GM23338 (cell line): ENCODE measurements at regions not wholly inside any gene's neighbourhood (a gene's known extent, or its start where the extent isn't known, plus 50 kb on each side); places are given as distances from the start of the nearest gene placed in this dataset.

ENCODE experiments used
- ATAC-seq: fragments of 200-7000 bp; cut with Tn5 transposase; 3 replicates; pipeline ENCODE4 v1.9.1; 2020
- DNase-seq: peaks from one replicate; pipeline ENCODE4 v3.0.0-alpha.2; 2015; ENCODE audit warnings: low spot score
- H2AFZ ChIP-seq: fragments of 200-600 bp; sonication (generic); 2 replicates; pipeline ENCODE4 v1.8.0; 2016; ENCODE audit warnings: antibody characterized with exemption, mild to moderate bottlenecking, moderate library complexity
- H3F3A ChIP-seq: fragments of 200-600 bp; sonication (generic); replicated peaks from 2 replicates; pipeline ENCODE4 v1.8.0; 2017; ENCODE audit warnings: antibody characterized with exemption, mixed run types, low read depth
- H3K27ac ChIP-seq: fragments of 200-600 bp; sonication (generic); 2 replicates; pipeline ENCODE4 v1.6.1; 2016; ENCODE audit warnings: low read depth
- H3K27me3 ChIP-seq: fragments of 200-600 bp; sonication (generic); 2 replicates; pipeline ENCODE4 v1.8.0; 2016; ENCODE audit warnings: mild to moderate bottlenecking, mixed run types, moderate library complexity; ENCODE audit not compliant: insufficient read depth
- H3K36me3 ChIP-seq: fragments of 200-600 bp; sonication (generic); 2 replicates; pipeline ENCODE4 v1.8.0; 2016; ENCODE audit warnings: mild to moderate bottlenecking; ENCODE audit not compliant: insufficient read depth
- H3K4me1 ChIP-seq: fragments of 200-600 bp; sonication (generic); 2 replicates; pipeline ENCODE4 v1.8.0; 2016; ENCODE audit warnings: mild to moderate bottlenecking, moderate library complexity; ENCODE audit not compliant: insufficient read depth
- H3K4me2 ChIP-seq: fragments of 200-600 bp; sonication (generic); 2 replicates; pipeline ENCODE4 v1.7.1; 2017; ENCODE audit warnings: mixed run types
- H3K4me3 ChIP-seq: fragments of 200-600 bp; sonication (generic); 2 replicates; pipeline ENCODE4 v1.6.1; 2016; ENCODE audit warnings: mixed run types
- H3K79me2 ChIP-seq: fragments of 200-600 bp; sonication (generic); replicated peaks from 2 replicates; pipeline ENCODE4 v1.8.0; 2017; ENCODE audit warnings: mild to moderate bottlenecking; ENCODE audit not compliant: insufficient read depth
- H3K9me2 ChIP-seq: fragments of 200-600 bp; sonication (generic); 2 replicates; pipeline ENCODE4 v1.8.0; 2017; ENCODE audit not compliant: insufficient read depth
- H4K20me1 ChIP-seq: fragments of 200-600 bp; sonication (generic); replicated peaks from 2 replicates; pipeline ENCODE4 v1.8.0; 2017; ENCODE audit warnings: mild to moderate bottlenecking; ENCODE audit not compliant: insufficient read depth
- H3K27ac Mint-ChIP-seq: 2 replicates; pipeline ENCODE4 v1.8.0; 2020; ENCODE audit warnings: inconsistent platforms, mild to moderate bottlenecking, moderate library complexity, mixed read lengths
- H3K27me3 Mint-ChIP-seq: 3 replicates; pipeline ENCODE4 v1.8.0; 2022; ENCODE audit warnings: low read depth, mild to moderate bottlenecking, moderate library complexity, mixed read lengths, inconsistent platforms; ENCODE audit not compliant: insufficient read depth, poor library complexity
- H3K36me3 Mint-ChIP-seq: 3 replicates; pipeline ENCODE4 v1.8.0; 2021; ENCODE audit warnings: low read depth, mild to moderate bottlenecking, inconsistent platforms, moderate library complexity, mixed read lengths
- H3K4me1 Mint-ChIP-seq: 3 replicates; pipeline ENCODE4 v1.8.0; 2020; ENCODE audit warnings: mild to moderate bottlenecking, inconsistent platforms, mixed read lengths
- H3K4me3 Mint-ChIP-seq: 3 replicates; pipeline ENCODE4 v1.8.0; 2021; ENCODE audit warnings: moderate library complexity, mild to moderate bottlenecking, inconsistent platforms, mixed read lengths
- H3K9me3 Mint-ChIP-seq: 3 replicates; pipeline ENCODE4 v1.8.0; 2020; ENCODE audit warnings: moderate library complexity, mild to moderate bottlenecking, inconsistent platforms, mixed read lengths
- CREB1 ChIP-seq: fragments of 250-450 bp; sonication (Bioruptor Pico); IDR thresholded peaks from 2 replicates; pipeline ENCODE4 v1.5.0; 2020; ENCODE audit warnings: low read depth, mild to moderate bottlenecking, moderate library complexity
- EZH2 ChIP-seq: fragments of 200-600 bp; sonication (generic); IDR thresholded peaks from one replicate; pipeline ENCODE4 v1.8.0; 2017; ENCODE audit warnings: antibody characterized with exemption, mild to moderate bottlenecking, low read depth; ENCODE audit not compliant: unreplicated experiment
- EZH2phosphoT487 ChIP-seq: fragments of 200-600 bp; sonication (generic); IDR thresholded peaks from one replicate; pipeline ENCODE4 v1.8.1; 2018; ENCODE audit warnings: antibody characterized with exemption; ENCODE audit not compliant: unreplicated experiment
- JUNB ChIP-seq: IDR thresholded peaks from one replicate; pipeline ENCODE4 v1.6.1; 2016; ENCODE audit warnings: antibody characterized with exemption; ENCODE audit not compliant: unreplicated experiment
- NANOG ChIP-seq: IDR thresholded peaks from 2 replicates; pipeline ENCODE4 v1.6.1; 2016; ENCODE audit warnings: antibody characterized with exemption, borderline replicate concordance
- POLR2AphosphoS5 ChIP-seq: IDR thresholded peaks from 2 replicates; pipeline ENCODE4 v1.6.1; 2016; ENCODE audit warnings: antibody characterized with exemption, low read depth
- STAT1 ChIP-seq: IDR thresholded peaks from one replicate; pipeline ENCODE4 v1.6.1; 2016; ENCODE audit warnings: antibody characterized with exemption; ENCODE audit not compliant: unreplicated experiment
- ZNF114 ChIP-seq: fragments of 250-450 bp; sonication (Bioruptor Pico); IDR thresholded peaks from 2 replicates; pipeline ENCODE4 v1.5.0; 2020; ENCODE audit warnings: mild to moderate bottlenecking, moderate library complexity
- ZNF331 ChIP-seq: fragments of 250-450 bp; sonication (Bioruptor Pico); IDR thresholded peaks from 2 replicates; pipeline ENCODE4 v1.5.0; 2020; ENCODE audit warnings: low read depth, mild to moderate bottlenecking, moderate library complexity
- TF ChIP-seq, protein P1 (sequence below): IDR thresholded peaks from one replicate; pipeline ENCODE4 v1.6.1; 2018; ENCODE audit warnings: antibody characterized with exemption; ENCODE audit not compliant: unreplicated experiment
- TF ChIP-seq, protein P2 (sequence below): IDR thresholded peaks from 2 replicates; pipeline ENCODE4 v1.6.1; 2016; ENCODE audit warnings: antibody characterized with exemption
- TF ChIP-seq, protein P3 (sequence below), 2 experiments: fragments of 200-600 bp in 1 of 2; sonication (generic) in 1 of 2; conservative IDR thresholded peaks; 2 replicates each; pipeline versions ENCODE4 v1.5.1 to v1.6.1; 2016 to 2017; ENCODE audit warnings: antibody characterized with exemption in 2 of 2, low read depth in 2 of 2, mild to moderate bottlenecking in 2 of 2, moderate library complexity in 1 of 2
- TF ChIP-seq, protein P4 (sequence below): fragments of 250-450 bp; sonication (Bioruptor Pico); IDR thresholded peaks from 2 replicates; pipeline ENCODE4 v1.5.0; 2020; ENCODE audit warnings: mild to moderate bottlenecking, moderate library complexity

DNA sequence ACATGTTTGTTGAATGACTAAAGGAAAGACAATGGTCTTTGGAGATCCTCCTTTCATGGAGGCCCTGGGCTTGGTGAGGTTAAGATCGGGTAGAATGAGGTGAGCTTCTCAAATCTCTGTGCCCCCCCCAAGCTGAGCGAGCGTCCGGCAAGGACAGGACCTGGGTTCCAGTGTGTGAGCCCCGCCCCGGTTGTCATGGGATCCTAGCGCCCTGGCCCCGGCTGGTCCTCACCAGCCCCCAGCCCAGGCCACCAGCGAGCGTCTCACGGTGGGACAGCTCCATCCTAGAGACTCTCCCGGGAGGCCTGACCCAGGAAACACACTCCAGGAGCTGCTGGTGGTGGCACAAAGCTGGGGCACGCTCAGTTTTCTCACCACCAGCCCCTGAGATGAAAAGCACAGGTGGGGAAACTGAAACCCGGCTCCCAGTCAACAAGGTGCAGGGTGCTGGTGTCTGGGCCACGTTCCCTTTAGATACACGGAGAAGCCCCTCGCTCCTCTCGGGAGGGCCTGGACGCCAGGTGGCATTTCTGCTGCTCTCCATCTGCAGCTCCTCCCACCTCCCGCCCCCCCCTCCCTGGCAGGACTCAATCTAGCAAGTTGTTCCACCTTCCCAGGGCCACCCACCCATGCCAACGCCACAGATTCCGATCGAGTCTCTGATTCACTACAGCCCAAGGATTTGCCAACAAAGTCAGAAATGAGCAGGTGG, 131.3 kb upstream of the PPP1R26 start:
- Mint-ChIP-seq H3K36me3 (no peaks in the 10 kb centered on the region), H3K27me3 (peaks cover 10% of the 10 kb centered on the region), H3K9me3 (no peaks in the 10 kb centered on the region; the same call in 1 of the 3 replicates), H3K4me1 (no peaks in the 10 kb centered on the region; the same call in 2 of the 3 replicates), H3K4me3 (no peak overlapping the region), H3K27ac (no peak overlapping the region)
- Histone ChIP-seq H3K9me2 (no peaks in the 10 kb centered on the region), H3K4me3 (no peak overlapping the region), H4K20me1 (no peaks in the 10 kb centered on the region), H3K4me1 (no peaks in the 10 kb centered on the region), H3K27ac (no peak overlapping the region), H3K27me3 (no peaks in the 10 kb centered on the region), H2AFZ (no peak overlapping the region), H3K36me3 (no peaks in the 10 kb centered on the region), H3K79me2 (no peaks in the 10 kb centered on the region), H3K4me2 (no peak overlapping the region), H3F3A (0 out of 2 replicates have a peak, but pooled peaks cover 3% of the 10 kb centered on the region)
- ATAC-seq = no peak
- TF ChIP-seq CREB1 (CRISPR knock-in tag) (no peak), STAT1 (no peak), POLR2AphosphoS5 (no peak), EZH2phosphoT487 (no peak), JUNB (no peak), NANOG (no peak), ZNF331 (CRISPR knock-in tag) (no peak), ZNF114 (CRISPR knock-in tag) (no peak), EZH2 (no peak)
- TF ChIP-seq, protein P1, sequence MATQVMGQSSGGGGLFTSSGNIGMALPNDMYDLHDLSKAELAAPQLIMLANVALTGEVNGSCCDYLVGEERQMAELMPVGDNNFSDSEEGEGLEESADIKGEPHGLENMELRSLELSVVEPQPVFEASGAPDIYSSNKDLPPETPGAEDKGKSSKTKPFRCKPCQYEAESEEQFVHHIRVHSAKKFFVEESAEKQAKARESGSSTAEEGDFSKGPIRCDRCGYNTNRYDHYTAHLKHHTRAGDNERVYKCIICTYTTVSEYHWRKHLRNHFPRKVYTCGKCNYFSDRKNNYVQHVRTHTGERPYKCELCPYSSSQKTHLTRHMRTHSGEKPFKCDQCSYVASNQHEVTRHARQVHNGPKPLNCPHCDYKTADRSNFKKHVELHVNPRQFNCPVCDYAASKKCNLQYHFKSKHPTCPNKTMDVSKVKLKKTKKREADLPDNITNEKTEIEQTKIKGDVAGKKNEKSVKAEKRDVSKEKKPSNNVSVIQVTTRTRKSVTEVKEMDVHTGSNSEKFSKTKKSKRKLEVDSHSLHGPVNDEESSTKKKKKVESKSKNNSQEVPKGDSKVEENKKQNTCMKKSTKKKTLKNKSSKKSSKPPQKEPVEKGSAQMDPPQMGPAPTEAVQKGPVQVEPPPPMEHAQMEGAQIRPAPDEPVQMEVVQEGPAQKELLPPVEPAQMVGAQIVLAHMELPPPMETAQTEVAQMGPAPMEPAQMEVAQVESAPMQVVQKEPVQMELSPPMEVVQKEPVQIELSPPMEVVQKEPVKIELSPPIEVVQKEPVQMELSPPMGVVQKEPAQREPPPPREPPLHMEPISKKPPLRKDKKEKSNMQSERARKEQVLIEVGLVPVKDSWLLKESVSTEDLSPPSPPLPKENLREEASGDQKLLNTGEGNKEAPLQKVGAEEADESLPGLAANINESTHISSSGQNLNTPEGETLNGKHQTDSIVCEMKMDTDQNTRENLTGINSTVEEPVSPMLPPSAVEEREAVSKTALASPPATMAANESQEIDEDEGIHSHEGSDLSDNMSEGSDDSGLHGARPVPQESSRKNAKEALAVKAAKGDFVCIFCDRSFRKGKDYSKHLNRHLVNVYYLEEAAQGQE = no peak
- TF ChIP-seq, protein P2, sequence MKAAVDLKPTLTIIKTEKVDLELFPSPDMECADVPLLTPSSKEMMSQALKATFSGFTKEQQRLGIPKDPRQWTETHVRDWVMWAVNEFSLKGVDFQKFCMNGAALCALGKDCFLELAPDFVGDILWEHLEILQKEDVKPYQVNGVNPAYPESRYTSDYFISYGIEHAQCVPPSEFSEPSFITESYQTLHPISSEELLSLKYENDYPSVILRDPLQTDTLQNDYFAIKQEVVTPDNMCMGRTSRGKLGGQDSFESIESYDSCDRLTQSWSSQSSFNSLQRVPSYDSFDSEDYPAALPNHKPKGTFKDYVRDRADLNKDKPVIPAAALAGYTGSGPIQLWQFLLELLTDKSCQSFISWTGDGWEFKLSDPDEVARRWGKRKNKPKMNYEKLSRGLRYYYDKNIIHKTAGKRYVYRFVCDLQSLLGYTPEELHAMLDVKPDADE = no peak
- TF ChIP-seq, protein P3, sequence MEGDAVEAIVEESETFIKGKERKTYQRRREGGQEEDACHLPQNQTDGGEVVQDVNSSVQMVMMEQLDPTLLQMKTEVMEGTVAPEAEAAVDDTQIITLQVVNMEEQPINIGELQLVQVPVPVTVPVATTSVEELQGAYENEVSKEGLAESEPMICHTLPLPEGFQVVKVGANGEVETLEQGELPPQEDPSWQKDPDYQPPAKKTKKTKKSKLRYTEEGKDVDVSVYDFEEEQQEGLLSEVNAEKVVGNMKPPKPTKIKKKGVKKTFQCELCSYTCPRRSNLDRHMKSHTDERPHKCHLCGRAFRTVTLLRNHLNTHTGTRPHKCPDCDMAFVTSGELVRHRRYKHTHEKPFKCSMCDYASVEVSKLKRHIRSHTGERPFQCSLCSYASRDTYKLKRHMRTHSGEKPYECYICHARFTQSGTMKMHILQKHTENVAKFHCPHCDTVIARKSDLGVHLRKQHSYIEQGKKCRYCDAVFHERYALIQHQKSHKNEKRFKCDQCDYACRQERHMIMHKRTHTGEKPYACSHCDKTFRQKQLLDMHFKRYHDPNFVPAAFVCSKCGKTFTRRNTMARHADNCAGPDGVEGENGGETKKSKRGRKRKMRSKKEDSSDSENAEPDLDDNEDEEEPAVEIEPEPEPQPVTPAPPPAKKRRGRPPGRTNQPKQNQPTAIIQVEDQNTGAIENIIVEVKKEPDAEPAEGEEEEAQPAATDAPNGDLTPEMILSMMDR (conservative IDR thresholded peaks at IDR 0.05; ENCODE audit: low read depth in 2 of 2) = no peak
- TF ChIP-seq, protein P4, sequence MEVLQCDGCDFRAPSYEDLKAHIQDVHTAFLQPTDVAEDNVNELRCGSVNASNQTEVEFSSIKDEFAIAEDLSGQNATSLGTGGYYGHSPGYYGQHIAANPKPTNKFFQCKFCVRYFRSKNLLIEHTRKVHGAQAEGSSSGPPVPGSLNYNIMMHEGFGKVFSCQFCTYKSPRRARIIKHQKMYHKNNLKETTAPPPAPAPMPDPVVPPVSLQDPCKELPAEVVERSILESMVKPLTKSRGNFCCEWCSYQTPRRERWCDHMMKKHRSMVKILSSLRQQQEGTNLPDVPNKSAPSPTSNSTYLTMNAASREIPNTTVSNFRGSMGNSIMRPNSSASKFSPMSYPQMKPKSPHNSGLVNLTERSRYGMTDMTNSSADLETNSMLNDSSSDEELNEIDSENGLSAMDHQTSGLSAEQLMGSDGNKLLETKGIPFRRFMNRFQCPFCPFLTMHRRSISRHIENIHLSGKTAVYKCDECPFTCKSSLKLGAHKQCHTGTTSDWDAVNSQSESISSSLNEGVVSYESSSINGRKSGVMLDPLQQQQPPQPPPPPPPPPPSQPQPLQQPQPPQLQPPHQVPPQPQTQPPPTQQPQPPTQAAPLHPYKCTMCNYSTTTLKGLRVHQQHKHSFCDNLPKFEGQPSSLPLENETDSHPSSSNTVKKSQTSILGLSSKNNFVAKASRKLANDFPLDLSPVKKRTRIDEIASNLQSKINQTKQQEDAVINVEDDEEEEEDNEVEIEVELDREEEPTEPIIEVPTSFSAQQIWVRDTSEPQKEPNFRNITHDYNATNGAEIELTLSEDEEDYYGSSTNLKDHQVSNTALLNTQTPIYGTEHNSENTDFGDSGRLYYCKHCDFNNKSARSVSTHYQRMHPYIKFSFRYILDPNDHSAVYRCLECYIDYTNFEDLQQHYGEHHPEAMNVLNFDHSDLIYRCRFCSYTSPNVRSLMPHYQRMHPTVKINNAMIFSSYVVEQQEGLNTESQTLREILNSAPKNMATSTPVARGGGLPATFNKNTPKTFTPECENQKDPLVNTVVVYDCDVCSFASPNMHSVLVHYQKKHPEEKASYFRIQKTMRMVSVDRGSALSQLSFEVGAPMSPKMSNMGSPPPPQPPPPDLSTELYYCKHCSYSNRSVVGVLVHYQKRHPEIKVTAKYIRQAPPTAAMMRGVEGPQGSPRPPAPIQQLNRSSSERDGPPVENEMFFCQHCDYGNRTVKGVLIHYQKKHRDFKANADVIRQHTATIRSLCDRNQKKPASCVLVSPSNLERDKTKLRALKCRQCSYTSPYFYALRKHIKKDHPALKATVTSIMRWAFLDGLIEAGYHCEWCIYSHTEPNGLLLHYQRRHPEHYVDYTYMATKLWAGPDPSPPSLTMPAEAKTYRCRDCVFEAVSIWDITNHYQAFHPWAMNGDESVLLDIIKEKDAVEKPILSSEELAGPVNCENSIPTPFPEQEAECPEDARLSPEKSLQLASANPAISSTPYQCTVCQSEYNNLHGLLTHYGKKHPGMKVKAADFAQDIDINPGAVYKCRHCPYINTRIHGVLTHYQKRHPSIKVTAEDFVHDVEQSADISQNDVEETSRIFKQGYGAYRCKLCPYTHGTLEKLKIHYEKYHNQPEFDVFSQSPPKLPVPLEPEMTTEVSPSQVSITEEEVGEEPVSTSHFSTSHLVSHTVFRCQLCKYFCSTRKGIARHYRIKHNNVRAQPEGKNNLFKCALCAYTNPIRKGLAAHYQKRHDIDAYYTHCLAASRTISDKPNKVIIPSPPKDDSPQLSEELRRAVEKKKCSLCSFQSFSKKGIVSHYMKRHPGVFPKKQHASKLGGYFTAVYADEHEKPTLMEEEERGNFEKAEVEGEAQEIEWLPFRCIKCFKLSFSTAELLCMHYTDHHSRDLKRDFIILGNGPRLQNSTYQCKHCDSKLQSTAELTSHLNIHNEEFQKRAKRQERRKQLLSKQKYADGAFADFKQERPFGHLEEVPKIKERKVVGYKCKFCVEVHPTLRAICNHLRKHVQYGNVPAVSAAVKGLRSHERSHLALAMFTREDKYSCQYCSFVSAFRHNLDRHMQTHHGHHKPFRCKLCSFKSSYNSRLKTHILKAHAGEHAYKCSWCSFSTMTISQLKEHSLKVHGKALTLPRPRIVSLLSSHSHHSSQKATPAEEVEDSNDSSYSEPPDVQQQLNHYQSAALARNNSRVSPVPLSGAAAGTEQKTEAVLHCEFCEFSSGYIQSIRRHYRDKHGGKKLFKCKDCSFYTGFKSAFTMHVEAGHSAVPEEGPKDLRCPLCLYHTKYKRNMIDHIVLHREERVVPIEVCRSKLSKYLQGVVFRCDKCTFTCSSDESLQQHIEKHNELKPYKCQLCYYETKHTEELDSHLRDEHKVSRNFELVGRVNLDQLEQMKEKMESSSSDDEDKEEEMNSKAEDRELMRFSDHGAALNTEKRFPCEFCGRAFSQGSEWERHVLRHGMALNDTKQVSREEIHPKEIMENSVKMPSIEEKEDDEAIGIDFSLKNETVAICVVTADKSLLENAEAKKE (CRISPR knock-in tag) = no peak
- no peak for DNase-seq
